DOHH2 (cell line): ENCODE measurements at regions not wholly inside any gene's neighbourhood (a gene's known extent, or its start where the extent isn't known, plus 50 kb on each side); places are given as distances from the start of the nearest gene placed in this dataset.

Experiments
- H3F3A ChIP-seq: fragments of 200-600 bp; sonication (generic), shearing (Covaris generic); 2 replicates; pipeline ENCODE4 v1.6.0; 2016; ENCODE audit warnings: antibody characterized with exemption, mild to moderate bottlenecking; ENCODE audit not compliant: control insufficient read depth, insufficient read depth
- H3K27ac ChIP-seq: fragments of 200-600 bp; sonication (generic); 2 replicates; pipeline ENCODE4 v1.5.1; 2014; ENCODE audit warnings: low read depth, mild to moderate bottlenecking, low read length, moderate library complexity
- H3K27me3 ChIP-seq: fragments of 200-600 bp; sonication (generic); 2 replicates; pipeline ENCODE4 v1.6.1; 2014; ENCODE audit warnings: mild to moderate bottlenecking, low read length, mixed read lengths; ENCODE audit not compliant: control insufficient read depth
- H3K36me3 ChIP-seq: fragments of 200-600 bp; sonication (generic); 2 replicates; pipeline ENCODE4 v1.6.1; 2014; ENCODE audit warnings: mild to moderate bottlenecking, low read length, moderate library complexity, mixed read lengths; ENCODE audit not compliant: control insufficient read depth
- H3K4me1 ChIP-seq: fragments of 200-600 bp; sonication (generic); 2 replicates; pipeline ENCODE4 v1.6.1; 2014; ENCODE audit warnings: mild to moderate bottlenecking, low read length, mixed read lengths; ENCODE audit not compliant: control insufficient read depth
- H3K4me2 ChIP-seq: fragments of 200-600 bp; sonication (generic); 2 replicates; pipeline ENCODE4 v1.6.0; 2014; ENCODE audit warnings: mild to moderate bottlenecking, low read length, moderate library complexity
- H3K4me3 ChIP-seq: fragments of 200-600 bp; sonication (generic); 2 replicates; pipeline ENCODE4 v1.5.1; 2014; ENCODE audit warnings: mild to moderate bottlenecking, low read length, mixed read lengths
- H3K79me2 ChIP-seq: fragments of 200-600 bp; sonication (generic); 2 replicates; pipeline ENCODE4 v1.6.1; 2014; ENCODE audit warnings: mild to moderate bottlenecking, low read length, mixed read lengths; ENCODE audit not compliant: control insufficient read depth
- H3K9me2 ChIP-seq: fragments of 200-600 bp; sonication (generic); replicated peaks from 2 replicates; pipeline ENCODE4 v1.6.1; 2014; ENCODE audit warnings: mild to moderate bottlenecking, low read length, mixed read lengths; ENCODE audit not compliant: control insufficient read depth
- H3K9me3 ChIP-seq: fragments of 200-600 bp; sonication (generic); 2 replicates; pipeline ENCODE4 v1.6.1; 2014; ENCODE audit warnings: antibody characterized with exemption, low read length, mixed read lengths; ENCODE audit not compliant: control insufficient read depth, insufficient read depth
- H4K20me1 ChIP-seq: fragments of 200-600 bp; sonication (generic); 2 replicates; pipeline ENCODE4 v1.6.0; 2014; ENCODE audit warnings: low read depth, mild to moderate bottlenecking, antibody characterized with exemption, low read length, moderate library complexity; ENCODE audit not compliant: control insufficient read depth, insufficient read depth
- CTCF ChIP-seq: fragments of 200-600 bp; sonication (generic); IDR thresholded peaks from one replicate; pipeline ENCODE4 v1.5.1; 2014; ENCODE audit warnings: antibody characterized with exemption, mild to moderate bottlenecking, low read depth, low read length; ENCODE audit not compliant: poor library complexity, severe bottlenecking
- EZH2phosphoT487 ChIP-seq: fragments of 200-600 bp; sonication (generic); IDR thresholded peaks from 2 replicates; pipeline ENCODE4 v1.6.1; 2017; ENCODE audit warnings: borderline replicate concordance, mild to moderate bottlenecking, antibody characterized with exemption, low read length, moderate library complexity, mixed read lengths

DNA sequence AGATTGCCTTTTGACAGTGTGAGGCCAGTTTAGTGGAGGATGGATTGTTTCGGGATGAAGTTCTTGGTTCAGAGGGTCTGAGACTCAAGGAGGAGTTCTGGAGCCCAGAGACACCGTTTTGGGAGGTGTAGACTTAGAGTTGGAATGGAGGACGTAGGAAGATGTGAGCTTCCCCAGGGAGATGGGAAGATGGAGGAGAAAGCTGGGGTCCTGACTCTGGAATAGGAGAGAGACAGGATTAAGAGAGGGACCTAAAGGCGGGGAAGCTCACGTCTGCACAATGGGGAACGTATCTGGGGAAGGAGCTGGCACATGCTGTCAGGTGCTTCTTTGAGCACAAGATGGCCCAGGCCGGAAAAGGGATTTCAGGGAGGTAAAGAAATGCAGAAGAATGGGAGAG lies 71.3 kb upstream of the CLDN5 start:
- Histone ChIP-seq H3K9me3 (no peaks in the 10 kb centered on the region), H4K20me1 (no peaks in the 10 kb centered on the region), H3K79me2 (no peaks in the 10 kb centered on the region), H3K27ac (no peak overlapping the region), H3K4me2 (no peak overlapping the region), H3K27me3 (no peaks in the 10 kb centered on the region), H3K36me3 (no peaks in the 10 kb centered on the region), H3K9me2 (no peaks in the 10 kb centered on the region), H3K4me1 (peaks cover 24% of the 10 kb centered on the region), H3F3A (no peaks in the 10 kb centered on the region), H3K4me3 (no peak overlapping the region)
- no peak for TF ChIP-seq CTCF
- TF ChIP-seq EZH2phosphoT487, result no peak

GRCh38 chr22:19596680-19597398 lies 72.6 kb upstream of the CLDN5 start:
- H3K9me2 ChIP-seq, result no peaks in the 10 kb centered on the region
- no peaks in the 10 kb centered on the region for H3K9me3 ChIP-seq
- H4K20me1 ChIP-seq, result no peaks in the 10 kb centered on the region
- no peaks in the 10 kb centered on the region for H3K79me2 ChIP-seq
- no peaks in the 10 kb centered on the region for H3K36me3 ChIP-seq
- no peaks in the 10 kb centered on the region for H3K27me3 ChIP-seq
- no peaks in the 10 kb centered on the region for H3F3A ChIP-seq
- peaks cover 24% of the 10 kb centered on the region for H3K4me1 ChIP-seq
- no peak for TF ChIP-seq CTCF
- TF ChIP-seq EZH2phosphoT487, result no peak
- no peak overlapping the region for H3K4me3 ChIP-seq
- H3K27ac ChIP-seq, result no peak overlapping the region; the same call in 1 of the 2 replicates
- H3K4me2 ChIP-seq, result peak overlapping the region; percentile 40

DNA sequence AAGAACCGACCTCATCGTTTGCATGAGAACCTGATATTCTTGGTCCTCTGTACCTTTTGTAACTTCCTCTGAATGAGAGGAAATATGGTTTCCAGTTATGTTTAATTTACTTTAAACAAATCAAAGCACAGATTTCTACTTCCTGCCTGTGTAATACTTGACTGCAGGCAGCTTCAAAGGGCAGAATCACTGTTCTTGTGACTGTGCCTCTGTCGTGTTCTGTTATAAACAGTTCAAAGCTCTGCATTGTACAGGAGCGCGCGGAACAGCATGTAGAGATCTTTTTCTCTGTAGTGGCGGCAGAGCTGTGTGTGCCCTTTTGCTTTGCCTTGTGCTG lies 73.2 kb upstream of the CLDN5 start:
- Histone ChIP-seq H3K27me3 (no peaks in the 10 kb centered on the region), H3F3A (no peaks in the 10 kb centered on the region), H3K9me2 (no peaks in the 10 kb centered on the region), H4K20me1 (no peaks in the 10 kb centered on the region), H3K4me3 (no peak overlapping the region), H3K4me1 (peaks cover 24% of the 10 kb centered on the region), H3K9me3 (no peaks in the 10 kb centered on the region), H3K36me3 (no peaks in the 10 kb centered on the region), H3K4me2 (peak overlapping the region; percentile 40), H3K27ac (peak overlapping the region; percentile 34; the same call in 1 of the 2 replicates), H3K79me2 (no peaks in the 10 kb centered on the region)
- TF ChIP-seq CTCF (no peak), EZH2phosphoT487 (no peak)
